ENCODE measurements at regions not wholly inside any gene's neighbourhood (a gene's known extent, or its start where the extent isn't known, plus 50 kb on each side); places are given as distances from the start of the nearest gene placed in this dataset.
"Not testable (repeated sequence)": the region's sequence is repeated elsewhere in the genome, so short reads cannot be mapped to it uniquely, and the experiment has no call there.

GRCh38 chr2:109712123-109712449 is 82.0 kb upstream of the RGPD5 start:
- no peak for DNase-seq (ENCODE audit: low read depth)
- H3K4me3 ChIP-seq (ENCODE audit: low read depth, low read length) = no peak overlapping the region
- TF ChIP-seq CTCF (IDR thresholded peaks at IDR 0.05; ENCODE audit: insufficient read depth, low read depth, low read length, missing control alignments) = no peak

GRCh38 chr2:109712746-109713145 is 81.4 kb upstream of the RGPD5 start:
- TF ChIP-seq CTCF (IDR thresholded peaks at IDR 0.05; ENCODE audit: insufficient read depth, low read depth, low read length, missing control alignments) = no peak
- no peak for DNase-seq (ENCODE audit: low read depth)

GRCh38 chr2:109715313-109715805 is 78.7 kb upstream of the RGPD5 start:
- no peak overlapping the region for H3K4me3 ChIP-seq (ENCODE audit: low read depth, low read length)
- TF ChIP-seq CTCF (IDR thresholded peaks at IDR 0.05; ENCODE audit: insufficient read depth, low read depth, low read length, missing control alignments) = peak; percentile 36
- peak; percentile 29 for DNase-seq (ENCODE audit: low read depth)

More at GRCh38 chr2:109712746-109713145, 81.4 kb upstream of the RGPD5 start:
- no peak overlapping the region for H3K4me3 ChIP-seq (ENCODE audit: low read depth, low read length)

GRCh38 chr2:109716596-109716995 is 77.5 kb upstream of the RGPD5 start:
- not testable (repeated sequence) for H3K4me3 ChIP-seq (ENCODE audit: low read depth, low read length); DNase-seq (ENCODE audit: low read depth)

- no peak overlapping the region for H3K4me3 ChIP-seq (ENCODE audit: low read depth, low read length)
- no peak for TF ChIP-seq CTCF (IDR thresholded peaks at IDR 0.05; ENCODE audit: insufficient read depth, low read depth, low read length, missing control alignments)
- DNase-seq (ENCODE audit: low read depth) = no peak
Measured at GRCh38 chr2:109718139-109718538, 76.0 kb upstream of the RGPD5 start.

- H3K4me3 ChIP-seq (ENCODE audit: low read depth, low read length) = no peak overlapping the region
- DNase-seq (ENCODE audit: low read depth) = no peak
- no peak for TF ChIP-seq CTCF (IDR thresholded peaks at IDR 0.05; ENCODE audit: insufficient read depth, low read depth, low read length, missing control alignments)
Measured at GRCh38 chr2:109719871-109720270, 74.2 kb upstream of the RGPD5 start.

GRCh38 chr2:109720380-109721106 is 73.6 kb upstream of the RGPD5 start:
- TF ChIP-seq CTCF (IDR thresholded peaks at IDR 0.05; ENCODE audit: insufficient read depth, low read depth, low read length, missing control alignments) = no peak
- DNase-seq (ENCODE audit: low read depth) = no peak
- no peak overlapping the region for H3K4me3 ChIP-seq (ENCODE audit: low read depth, low read length)
